ENCODE measurements at regions not wholly inside any gene's neighbourhood (a gene's known extent, or its start where the extent isn't known, plus 50 kb on each side); places are given as distances from the start of the nearest gene placed in this dataset.
"Not testable (repeated sequence)": the region's sequence is repeated elsewhere in the genome, so short reads cannot be mapped to it uniquely, and the experiment has no call there.

DNA sequence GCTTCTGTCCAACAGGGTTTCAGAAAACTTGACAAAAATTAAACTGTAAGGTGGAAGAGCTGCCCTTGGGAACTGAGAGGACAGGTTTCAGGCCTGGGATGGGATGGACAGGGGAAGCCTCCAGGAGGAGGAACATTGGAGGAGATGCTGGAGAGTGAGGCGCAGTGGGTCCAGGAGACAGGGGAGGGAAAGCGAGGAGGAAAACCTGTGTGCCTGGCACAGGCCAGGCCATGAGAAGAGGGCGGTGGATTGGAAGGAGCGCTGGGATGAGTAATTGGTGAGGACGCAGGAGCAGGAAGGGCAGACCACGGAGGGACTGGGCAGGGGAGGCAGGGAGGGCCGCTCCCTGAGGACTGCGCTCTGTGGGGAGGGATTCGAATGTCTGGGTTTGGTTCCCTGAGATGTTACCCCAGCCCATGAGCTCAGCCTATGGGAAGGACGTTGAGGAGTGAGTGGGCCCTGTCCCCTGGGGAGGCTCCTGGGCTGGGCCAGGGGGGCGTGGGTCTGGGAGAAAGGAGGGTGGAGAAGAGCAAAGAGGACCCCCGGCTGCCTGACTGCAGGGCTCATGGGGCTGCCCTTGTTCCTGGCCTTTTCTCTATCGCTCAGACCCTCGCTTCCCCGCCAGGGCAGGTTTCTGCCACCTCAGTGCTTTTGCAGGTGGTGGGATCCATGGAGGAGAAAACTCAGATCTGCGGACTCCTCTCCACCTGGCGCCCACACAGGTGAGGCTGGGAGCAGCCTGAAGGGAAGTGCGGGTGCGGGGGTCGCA, 249.1 kb upstream of the NPAP1 start:
- TF ChIP-seq, protein P1, sequence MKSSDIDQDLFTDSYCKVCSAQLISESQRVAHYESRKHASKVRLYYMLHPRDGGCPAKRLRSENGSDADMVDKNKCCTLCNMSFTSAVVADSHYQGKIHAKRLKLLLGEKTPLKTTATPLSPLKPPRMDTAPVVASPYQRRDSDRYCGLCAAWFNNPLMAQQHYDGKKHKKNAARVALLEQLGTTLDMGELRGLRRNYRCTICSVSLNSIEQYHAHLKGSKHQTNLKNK (CRISPR knock-in tag; IDR thresholded peaks at IDR 0.05) = not testable (repeated sequence)
- TF ChIP-seq, protein P2, sequence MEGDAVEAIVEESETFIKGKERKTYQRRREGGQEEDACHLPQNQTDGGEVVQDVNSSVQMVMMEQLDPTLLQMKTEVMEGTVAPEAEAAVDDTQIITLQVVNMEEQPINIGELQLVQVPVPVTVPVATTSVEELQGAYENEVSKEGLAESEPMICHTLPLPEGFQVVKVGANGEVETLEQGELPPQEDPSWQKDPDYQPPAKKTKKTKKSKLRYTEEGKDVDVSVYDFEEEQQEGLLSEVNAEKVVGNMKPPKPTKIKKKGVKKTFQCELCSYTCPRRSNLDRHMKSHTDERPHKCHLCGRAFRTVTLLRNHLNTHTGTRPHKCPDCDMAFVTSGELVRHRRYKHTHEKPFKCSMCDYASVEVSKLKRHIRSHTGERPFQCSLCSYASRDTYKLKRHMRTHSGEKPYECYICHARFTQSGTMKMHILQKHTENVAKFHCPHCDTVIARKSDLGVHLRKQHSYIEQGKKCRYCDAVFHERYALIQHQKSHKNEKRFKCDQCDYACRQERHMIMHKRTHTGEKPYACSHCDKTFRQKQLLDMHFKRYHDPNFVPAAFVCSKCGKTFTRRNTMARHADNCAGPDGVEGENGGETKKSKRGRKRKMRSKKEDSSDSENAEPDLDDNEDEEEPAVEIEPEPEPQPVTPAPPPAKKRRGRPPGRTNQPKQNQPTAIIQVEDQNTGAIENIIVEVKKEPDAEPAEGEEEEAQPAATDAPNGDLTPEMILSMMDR (IDR thresholded peaks at IDR 0.05) = not testable (repeated sequence)
- not testable (repeated sequence) for TF ChIP-seq RELA (CRISPR knock-in tag; IDR thresholded peaks at IDR 0.05; ENCODE audit: borderline replicate concordance); ZNF138 (CRISPR knock-in tag; conservative IDR thresholded peaks at IDR 0.05); JUN (CRISPR knock-in tag; IDR thresholded peaks at IDR 0.05); ATF1 (CRISPR knock-in tag; IDR thresholded peaks at IDR 0.05); NR2C2 (CRISPR knock-in tag; IDR thresholded peaks at IDR 0.05); SMAD3 (CRISPR knock-in tag; IDR thresholded peaks at IDR 0.05; ENCODE audit: borderline replicate concordance); ELF4 (CRISPR knock-in tag; IDR thresholded peaks at IDR 0.05; ENCODE audit: low read depth); NFE2L1 (CRISPR knock-in tag; IDR thresholded peaks at IDR 0.05)
- TF ChIP-seq, protein P3, sequence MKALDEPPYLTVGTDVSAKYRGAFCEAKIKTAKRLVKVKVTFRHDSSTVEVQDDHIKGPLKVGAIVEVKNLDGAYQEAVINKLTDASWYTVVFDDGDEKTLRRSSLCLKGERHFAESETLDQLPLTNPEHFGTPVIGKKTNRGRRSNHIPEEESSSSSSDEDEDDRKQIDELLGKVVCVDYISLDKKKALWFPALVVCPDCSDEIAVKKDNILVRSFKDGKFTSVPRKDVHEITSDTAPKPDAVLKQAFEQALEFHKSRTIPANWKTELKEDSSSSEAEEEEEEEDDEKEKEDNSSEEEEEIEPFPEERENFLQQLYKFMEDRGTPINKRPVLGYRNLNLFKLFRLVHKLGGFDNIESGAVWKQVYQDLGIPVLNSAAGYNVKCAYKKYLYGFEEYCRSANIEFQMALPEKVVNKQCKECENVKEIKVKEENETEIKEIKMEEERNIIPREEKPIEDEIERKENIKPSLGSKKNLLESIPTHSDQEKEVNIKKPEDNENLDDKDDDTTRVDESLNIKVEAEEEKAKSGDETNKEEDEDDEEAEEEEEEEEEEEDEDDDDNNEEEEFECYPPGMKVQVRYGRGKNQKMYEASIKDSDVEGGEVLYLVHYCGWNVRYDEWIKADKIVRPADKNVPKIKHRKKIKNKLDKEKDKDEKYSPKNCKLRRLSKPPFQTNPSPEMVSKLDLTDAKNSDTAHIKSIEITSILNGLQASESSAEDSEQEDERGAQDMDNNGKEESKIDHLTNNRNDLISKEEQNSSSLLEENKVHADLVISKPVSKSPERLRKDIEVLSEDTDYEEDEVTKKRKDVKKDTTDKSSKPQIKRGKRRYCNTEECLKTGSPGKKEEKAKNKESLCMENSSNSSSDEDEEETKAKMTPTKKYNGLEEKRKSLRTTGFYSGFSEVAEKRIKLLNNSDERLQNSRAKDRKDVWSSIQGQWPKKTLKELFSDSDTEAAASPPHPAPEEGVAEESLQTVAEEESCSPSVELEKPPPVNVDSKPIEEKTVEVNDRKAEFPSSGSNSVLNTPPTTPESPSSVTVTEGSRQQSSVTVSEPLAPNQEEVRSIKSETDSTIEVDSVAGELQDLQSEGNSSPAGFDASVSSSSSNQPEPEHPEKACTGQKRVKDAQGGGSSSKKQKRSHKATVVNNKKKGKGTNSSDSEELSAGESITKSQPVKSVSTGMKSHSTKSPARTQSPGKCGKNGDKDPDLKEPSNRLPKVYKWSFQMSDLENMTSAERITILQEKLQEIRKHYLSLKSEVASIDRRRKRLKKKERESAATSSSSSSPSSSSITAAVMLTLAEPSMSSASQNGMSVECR (CRISPR knock-in tag; IDR thresholded peaks at IDR 0.05; ENCODE audit: borderline replicate concordance) = not testable (repeated sequence)
- TF ChIP-seq, protein P4, sequence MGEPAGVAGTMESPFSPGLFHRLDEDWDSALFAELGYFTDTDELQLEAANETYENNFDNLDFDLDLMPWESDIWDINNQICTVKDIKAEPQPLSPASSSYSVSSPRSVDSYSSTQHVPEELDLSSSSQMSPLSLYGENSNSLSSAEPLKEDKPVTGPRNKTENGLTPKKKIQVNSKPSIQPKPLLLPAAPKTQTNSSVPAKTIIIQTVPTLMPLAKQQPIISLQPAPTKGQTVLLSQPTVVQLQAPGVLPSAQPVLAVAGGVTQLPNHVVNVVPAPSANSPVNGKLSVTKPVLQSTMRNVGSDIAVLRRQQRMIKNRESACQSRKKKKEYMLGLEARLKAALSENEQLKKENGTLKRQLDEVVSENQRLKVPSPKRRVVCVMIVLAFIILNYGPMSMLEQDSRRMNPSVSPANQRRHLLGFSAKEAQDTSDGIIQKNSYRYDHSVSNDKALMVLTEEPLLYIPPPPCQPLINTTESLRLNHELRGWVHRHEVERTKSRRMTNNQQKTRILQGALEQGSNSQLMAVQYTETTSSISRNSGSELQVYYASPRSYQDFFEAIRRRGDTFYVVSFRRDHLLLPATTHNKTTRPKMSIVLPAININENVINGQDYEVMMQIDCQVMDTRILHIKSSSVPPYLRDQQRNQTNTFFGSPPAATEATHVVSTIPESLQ (CRISPR knock-in tag; IDR thresholded peaks at IDR 0.05) = not testable (repeated sequence)
- TF ChIP-seq, protein P5, sequence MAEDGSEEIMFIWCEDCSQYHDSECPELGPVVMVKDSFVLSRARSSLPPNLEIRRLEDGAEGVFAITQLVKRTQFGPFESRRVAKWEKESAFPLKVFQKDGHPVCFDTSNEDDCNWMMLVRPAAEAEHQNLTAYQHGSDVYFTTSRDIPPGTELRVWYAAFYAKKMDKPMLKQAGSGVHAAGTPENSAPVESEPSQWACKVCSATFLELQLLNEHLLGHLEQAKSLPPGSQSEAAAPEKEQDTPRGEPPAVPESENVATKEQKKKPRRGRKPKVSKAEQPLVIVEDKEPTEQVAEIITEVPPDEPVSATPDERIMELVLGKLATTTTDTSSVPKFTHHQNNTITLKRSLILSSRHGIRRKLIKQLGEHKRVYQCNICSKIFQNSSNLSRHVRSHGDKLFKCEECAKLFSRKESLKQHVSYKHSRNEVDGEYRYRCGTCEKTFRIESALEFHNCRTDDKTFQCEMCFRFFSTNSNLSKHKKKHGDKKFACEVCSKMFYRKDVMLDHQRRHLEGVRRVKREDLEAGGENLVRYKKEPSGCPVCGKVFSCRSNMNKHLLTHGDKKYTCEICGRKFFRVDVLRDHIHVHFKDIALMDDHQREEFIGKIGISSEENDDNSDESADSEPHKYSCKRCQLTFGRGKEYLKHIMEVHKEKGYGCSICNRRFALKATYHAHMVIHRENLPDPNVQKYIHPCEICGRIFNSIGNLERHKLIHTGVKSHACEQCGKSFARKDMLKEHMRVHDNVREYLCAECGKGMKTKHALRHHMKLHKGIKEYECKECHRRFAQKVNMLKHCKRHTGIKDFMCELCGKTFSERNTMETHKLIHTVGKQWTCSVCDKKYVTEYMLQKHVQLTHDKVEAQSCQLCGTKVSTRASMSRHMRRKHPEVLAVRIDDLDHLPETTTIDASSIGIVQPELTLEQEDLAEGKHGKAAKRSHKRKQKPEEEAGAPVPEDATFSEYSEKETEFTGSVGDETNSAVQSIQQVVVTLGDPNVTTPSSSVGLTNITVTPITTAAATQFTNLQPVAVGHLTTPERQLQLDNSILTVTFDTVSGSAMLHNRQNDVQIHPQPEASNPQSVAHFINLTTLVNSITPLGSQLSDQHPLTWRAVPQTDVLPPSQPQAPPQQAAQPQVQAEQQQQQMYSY (CRISPR knock-in tag; IDR thresholded peaks at IDR 0.05) = not testable (repeated sequence)
